ENCODE measurements at regions not wholly inside any gene's neighbourhood (a gene's known extent, or its start where the extent isn't known, plus 50 kb on each side); places are given as distances from the start of the nearest gene placed in this dataset.
"Not testable (repeated sequence)": the region's sequence is repeated elsewhere in the genome, so short reads cannot be mapped to it uniquely, and the experiment has no call there.

- no peak for DNase-seq
Observed at GRCh38 chr6:21856456-21856825, 262.9 kb downstream of the SOX4 start.

GRCh38 chr6:21856844-21857243, 263.3 kb downstream of the SOX4 start:
- no peak for DNase-seq

GRCh38 chr6:21858076-21858475, 264.5 kb downstream of the SOX4 start:
- DNase-seq: no peak

- DNase-seq: no peak
Observed at GRCh38 chr6:21859193-21859735, 265.7 kb downstream of the SOX4 start.

GRCh38 chr6:21861942-21862341, 268.4 kb downstream of the SOX4 start:
- no peak for DNase-seq

GRCh38 chr6:21864206-21864605, 270.7 kb downstream of the SOX4 start:
- DNase-seq: no peak

- no peak for DNase-seq
Observed at GRCh38 chr6:21868226-21868625, 274.7 kb downstream of the SOX4 start.

GRCh38 chr6:21869085-21869771, 275.7 kb downstream of the SOX4 start:
- no peak for DNase-seq

- DNase-seq: no peak
Observed at GRCh38 chr6:21870076-21870730, 276.7 kb downstream of the SOX4 start.

GRCh38 chr6:21871831-21872230, 278.3 kb downstream of the SOX4 start:
- no peak for DNase-seq

- DNase-seq: no peak
Observed at GRCh38 chr6:21872749-21873148, 279.2 kb downstream of the SOX4 start.

- DNase-seq: no peak
Observed at GRCh38 chr6:21873562-21873961, 280.0 kb downstream of the SOX4 start.

GRCh38 chr6:21874372-21874771, 280.8 kb downstream of the SOX4 start:
- DNase-seq: no peak

GRCh38 chr6:21877037-21877436, 283.5 kb downstream of the SOX4 start:
- DNase-seq: not testable (repeated sequence)

- DNase-seq: not testable (repeated sequence)
Observed at GRCh38 chr6:21880249-21880648, 286.7 kb downstream of the SOX4 start.

- no peak for DNase-seq
Observed at GRCh38 chr6:21881969-21882465, 288.5 kb downstream of the SOX4 start.

GRCh38 chr6:21883595-21884328, 290.2 kb downstream of the SOX4 start:
- DNase-seq: no peak

- no peak for DNase-seq
Observed at GRCh38 chr6:21885111-21885510, 291.6 kb downstream of the SOX4 start.

- no peak for DNase-seq
Observed at GRCh38 chr6:21885532-21886114, 292.1 kb downstream of the SOX4 start.

GRCh38 chr6:21886542-21887151, 293.1 kb downstream of the SOX4 start:
- no peak for DNase-seq

- DNase-seq: no peak
Observed at GRCh38 chr6:21887231-21888185, 294.0 kb downstream of the SOX4 start.

GRCh38 chr6:21891080-21891479, 297.5 kb downstream of the SOX4 start:
- no peak for DNase-seq

Measured in activated CD4-positive, alpha-beta T cell treated with anti-CD3 and anti-CD28 coated beads for 1 hour (primary cell).